Lower leg skin (tissue), 4 donors: ENCODE measurements at regions not wholly inside any gene's neighbourhood (a gene's known extent, or its start where the extent isn't known, plus 50 kb on each side); places are given as distances from the start of the nearest gene placed in this dataset.

ENCODE experiments used
- DNase-seq, 2 donors: peaks; one replicate each; pipeline ENCODE4 v3.0.0-alpha.2; 2019; ENCODE audit warnings: low spot score in 2 of 2
- H3K4me3 ChIP-seq: fragments of 200-600 bp; sonication (generic); 2 replicates; pipeline ENCODE4 v1.5.1; 2017; ENCODE audit warnings: mild to moderate bottlenecking, low read depth; ENCODE audit not compliant: poor library complexity, severe bottlenecking
- CTCF ChIP-seq, 3 donors: fragments of 450-650 bp; IDR thresholded peaks; one replicate each; pipeline ENCODE4 v1.5.1; 2016; ENCODE audit warnings: antibody characterized with exemption in 3 of 3, mild to moderate bottlenecking in 3 of 3, moderate library complexity in 2 of 3
- POLR2A ChIP-seq, 2 donors: fragments of 450-650 bp; IDR thresholded peaks; one replicate each; pipeline ENCODE4 v1.6.1; 2016 to 2017; ENCODE audit warnings: antibody characterized with exemption in 2 of 2, mild to moderate bottlenecking in 1 of 2, moderate library complexity in 1 of 2
- WGBS, 2 donors: methylation state at CpG; one replicate each; pipeline ENCODE4 v1.1.5; 2018; 5-methylcytosine and 5-hydroxymethylcytosine counted together
- intact Hi-C: fragments of 100-400 bp; cut with DNase I; formaldehyde crosslinking; loops from one replicate; pipeline ENCODE4 v1.15.0; 2023; ENCODE audit warnings: low total_unique reads

GRCh38 chr14:80146941-80147340 is 64.4 kb downstream of the DIO2 start:
- DNase-seq = no peak
- 74 to 86% methylated on average over 1 of the region's 1 CpG for WGBS, 2 donors
- no peak overlapping the region for H3K4me3 ChIP-seq
- no peak for TF ChIP-seq POLR2A (IDR thresholded peaks at IDR 0.05)
- intact Hi-C loops = no loop called here

GRCh38 chr14:80136358-80136757 is 74.9 kb downstream of the DIO2 start:
- H3K4me3 ChIP-seq = no peak overlapping the region
- 52 to 66% methylated on average over 4 of the region's 4 CpGs for WGBS, 2 donors
- DNase-seq = no peak
- no peak for TF ChIP-seq CTCF (IDR thresholded peaks at IDR 0.05)
- no peak for TF ChIP-seq POLR2A (IDR thresholded peaks at IDR 0.05)
- intact Hi-C loops = no loop called here

GRCh38 chr14:80135305-80136088 is 75.8 kb downstream of the DIO2 start:
- TF ChIP-seq POLR2A (IDR thresholded peaks at IDR 0.05) = no peak
- TF ChIP-seq CTCF (IDR thresholded peaks at IDR 0.05) = no peak
- no peak for DNase-seq
- H3K4me3 ChIP-seq = no peak overlapping the region
- intact Hi-C loops = no loop called here
- 43 to 47% methylated on average over 3 of the region's 3 CpGs for WGBS, 2 donors

GRCh38 chr14:80134321-80134720 is 77.0 kb downstream of the DIO2 start:
- DNase-seq = no peak
- no peak overlapping the region for H3K4me3 ChIP-seq
- no peak for TF ChIP-seq CTCF (IDR thresholded peaks at IDR 0.05)
- TF ChIP-seq POLR2A (IDR thresholded peaks at IDR 0.05) = no peak
- 75 to 76% methylated on average over 1 of the region's 1 CpG for WGBS, 2 donors
- intact Hi-C loops = no loop called here

GRCh38 chr14:80133457-80133856 is 77.8 kb downstream of the DIO2 start:
- intact Hi-C loops = no loop called here
- no peak for TF ChIP-seq CTCF (IDR thresholded peaks at IDR 0.05)
- TF ChIP-seq POLR2A (IDR thresholded peaks at IDR 0.05) = no peak
- WGBS, 2 donors = 82 to 83% methylated on average over 3 of the region's 3 CpGs
- DNase-seq = no peak
- no peak overlapping the region for H3K4me3 ChIP-seq

- no peak for TF ChIP-seq POLR2A (IDR thresholded peaks at IDR 0.05)
- TF ChIP-seq CTCF (IDR thresholded peaks at IDR 0.05) = no peak
- no peak overlapping the region for H3K4me3 ChIP-seq
- no peak for DNase-seq
- intact Hi-C loops = no loop called here
These were observed 83.8 kb downstream of the DIO2 start for GRCh38 chr14:80127466-80127865.
